H1 (cell line): ENCODE measurements at regions not wholly inside any gene's neighbourhood (a gene's known extent, or its start where the extent isn't known, plus 50 kb on each side); places are given as distances from the start of the nearest gene placed in this dataset.

ENCODE experiments used
- CTCF ChIA-PET: fragments of 300-600 bp; sonication (Branson Sonifier 250); formaldehyde crosslinking; loops from one replicate; lab custom pipeline; 2021; ENCODE audit not compliant: partially characterized antibody; lab: Charles Lee
- POLR2A ChIA-PET: fragments of 300-600 bp; sonication (Branson Sonifier 250); formaldehyde crosslinking; loops from one replicate; lab custom pipeline; 2021; ENCODE audit warnings: inconsistent platforms; ENCODE audit not compliant: partially characterized antibody; lab: Charles Lee
- DNase-seq, 2 experiments: peaks; one replicate each; pipeline versions ENCODE4 v3.0.0 to v3.0.0-alpha.2; 2010 to 2022; ENCODE audit warnings: low spot score in 2 of 2, low read depth in 1 of 2, mixed read lengths in 1 of 2
- FAIRE-seq: peaks from 2 replicates; lab custom pipeline; 2011; peaks lifted over from hg19 to GRCh38; lab: Jason Lieb, UNC
- H2AFZ ChIP-seq: 2 replicates; pipeline ENCODE4 v1.8.1; 2012; ENCODE audit warnings: low read length, inconsistent platforms
- H2AK5ac ChIP-seq: 2 replicates; pipeline ENCODE4 v1.6.1; 2013; ENCODE audit warnings: low read depth, low read length
- H2BK120ac ChIP-seq: replicated peaks from 2 replicates; pipeline ENCODE3; 2013; ENCODE audit warnings: low read depth, low read length, inconsistent platforms
- H2BK12ac ChIP-seq: 2 replicates; pipeline ENCODE4 v1.6.1; 2013; ENCODE audit warnings: low read depth, low read length
- H2BK15ac ChIP-seq: 2 replicates; pipeline ENCODE4 v1.6.1; 2013; ENCODE audit warnings: low read length
- H2BK20ac ChIP-seq: 2 replicates; pipeline ENCODE4 v1.6.1; 2013; ENCODE audit warnings: low read length
- H2BK5ac ChIP-seq: 2 replicates; pipeline ENCODE4 v1.6.1; 2013; ENCODE audit warnings: low read depth, low read length
- H3K14ac ChIP-seq: 2 replicates; pipeline ENCODE4 v1.6.1; 2013; ENCODE audit warnings: inconsistent platforms; ENCODE audit not compliant: insufficient read length
- H3K18ac ChIP-seq: 2 replicates; pipeline ENCODE4 v1.6.1; 2013; ENCODE audit warnings: low read length; ENCODE audit errors: extremely low read depth
- H3K23ac ChIP-seq: 2 replicates; pipeline ENCODE4 v1.6.1; 2013; ENCODE audit warnings: inconsistent platforms; ENCODE audit not compliant: insufficient read length
- H3K23me2 ChIP-seq: 2 replicates; pipeline ENCODE4 v1.6.1; 2013; ENCODE audit warnings: low read depth, low read length
- H3K27ac ChIP-seq: 2 replicates; pipeline ENCODE4 v1.6.1; 2011; ENCODE audit warnings: low read depth, low read length, inconsistent platforms
- H3K27me3 ChIP-seq, 4 experiments: replicated peaks in 1 of 4; 1 replicate in 1 of 4; 2 replicates in 3 of 4; pipeline versions ENCODE4 v1.6.1 to v1.8.1; 2011 to 2013; ENCODE audit warnings: low read length in 3 of 4, mild to moderate bottlenecking in 3 of 4, inconsistent platforms in 2 of 4, mixed read lengths in 2 of 4, moderate library complexity in 1 of 4; ENCODE audit not compliant: control insufficient read depth in 3 of 4, insufficient read depth in 3 of 4; ENCODE audit errors: extremely low read depth in 1 of 4
- H3K36me3 ChIP-seq, 4 experiments: 2 replicates each; pipeline versions ENCODE4 v1.6.1 to v1.8.1; 2011 to 2013; ENCODE audit warnings: mild to moderate bottlenecking in 4 of 4, low read length in 3 of 4, moderate library complexity in 2 of 4, control low read depth in 1 of 4, inconsistent platforms in 1 of 4; ENCODE audit not compliant: insufficient read depth in 4 of 4, control insufficient read depth in 2 of 4
- H3K4ac ChIP-seq: replicated peaks from 2 replicates; pipeline ENCODE3; 2013; ENCODE audit warnings: low read length, low read depth, mixed read lengths, inconsistent platforms; ENCODE audit not compliant: insufficient read length
- H3K4me1 ChIP-seq, 4 experiments: replicated peaks in 1 of 4; 1 replicate in 1 of 4; 2 replicates in 3 of 4; pipeline versions ENCODE4 v1.6.1 to v1.8.1; 2011 to 2013; ENCODE audit warnings: low read length in 3 of 4, inconsistent platforms in 2 of 4, mixed read lengths in 1 of 4; ENCODE audit not compliant: insufficient read depth in 4 of 4, control insufficient read depth in 3 of 4
- H3K4me2 ChIP-seq, 2 experiments: 2 replicates each; pipeline versions ENCODE4 v1.6.1 to v1.8.1; 2011 to 2013; ENCODE audit warnings: low read depth in 2 of 2, low read length in 2 of 2, control low read depth in 1 of 2, inconsistent platforms in 1 of 2, mild to moderate bottlenecking in 1 of 2; ENCODE audit not compliant: insufficient read depth in 1 of 2
- H3K4me3 ChIP-seq, 4 experiments: fragments of 200-600, 300-600 bp in 1 of 4; sonication (generic), shearing (Covaris generic), sonication (Bioruptor Twin) in 1 of 4; 2 replicates each; pipeline versions ENCODE4 v1.5.1 to v1.8.1; 2011 to 2016; ENCODE audit warnings: low read length in 4 of 4, low read depth in 3 of 4, control low read depth in 2 of 4, inconsistent platforms in 2 of 4, mild to moderate bottlenecking in 2 of 4, mixed read lengths in 1 of 4, moderate library complexity in 1 of 4; ENCODE audit not compliant: insufficient read depth in 2 of 4; ENCODE audit errors: extremely low read depth in 1 of 4
- H3K56ac ChIP-seq: replicated peaks from 2 replicates; pipeline ENCODE3; 2013; ENCODE audit warnings: low read depth, mild to moderate bottlenecking, mixed read lengths, low read length, inconsistent platforms; ENCODE audit not compliant: insufficient read length
- H3K79me1 ChIP-seq: 2 replicates; pipeline ENCODE4 v1.6.1; 2013; ENCODE audit warnings: low read depth, low read length, control low read depth
- H3K79me2 ChIP-seq, 2 experiments: 2 replicates each; pipeline versions ENCODE4 v1.6.1 to v1.8.1; 2012 to 2013; ENCODE audit warnings: low read length in 2 of 2, mild to moderate bottlenecking in 2 of 2, inconsistent platforms in 1 of 2; ENCODE audit not compliant: insufficient read depth in 2 of 2, control insufficient read depth in 1 of 2
- H3K9ac ChIP-seq, 4 experiments: replicated peaks in 1 of 4; 1 replicate in 1 of 4; 2 replicates in 3 of 4; pipeline versions ENCODE4 v1.6.1 to v1.8.1; 2011 to 2013; ENCODE audit warnings: low read depth in 3 of 4, low read length in 3 of 4, control low read depth in 2 of 4, mild to moderate bottlenecking in 2 of 4, moderate library complexity in 2 of 4, inconsistent platforms in 1 of 4; ENCODE audit errors: extremely low read depth in 1 of 4
- H3K9me3 ChIP-seq, 2 experiments: 2 replicates each; pipeline versions ENCODE4 v1.6.1 to v1.8.1; 2012 to 2013; ENCODE audit warnings: mild to moderate bottlenecking in 2 of 2, moderate library complexity in 2 of 2, control low read depth in 1 of 2, inconsistent platforms in 1 of 2, low read depth in 1 of 2, low read length in 1 of 2, mixed read lengths in 1 of 2; ENCODE audit not compliant: insufficient read depth in 2 of 2
- H4K20me1 ChIP-seq, 2 experiments: replicated peaks in 1 of 2; 2 replicates each; pipeline versions ENCODE3 to v1.8.1; 2011 to 2013; ENCODE audit warnings: inconsistent platforms in 2 of 2, low read length in 2 of 2, mild to moderate bottlenecking in 1 of 2; ENCODE audit not compliant: insufficient read depth in 2 of 2, control insufficient read depth in 1 of 2
- H4K5ac ChIP-seq: 2 replicates; pipeline ENCODE4 v1.6.1; 2013; ENCODE audit warnings: low read length, low read depth, mixed read lengths, inconsistent platforms; ENCODE audit not compliant: insufficient read length
- H4K8ac ChIP-seq: 2 replicates; pipeline ENCODE4 v1.8.0; 2013; ENCODE audit warnings: mild to moderate bottlenecking, moderate library complexity, low read length, inconsistent platforms; ENCODE audit not compliant: insufficient read depth; ENCODE audit errors: extremely low read depth
- H4K91ac ChIP-seq: replicated peaks from 2 replicates; pipeline ENCODE3; 2013; ENCODE audit warnings: low read length, mixed read lengths, inconsistent platforms; ENCODE audit not compliant: insufficient read length
- ATF3 ChIP-seq: IDR thresholded peaks from 2 replicates; pipeline ENCODE4 v1.6.1; 2011; ENCODE audit warnings: low read depth, mild to moderate bottlenecking, low read length; ENCODE audit not compliant: insufficient read depth
- CBX8 ChIP-seq: fragments of 300-800, 300-1000 bp; sonication (generic); IDR thresholded peaks from 2 replicates; pipeline ENCODE4 v1.7.1; 2016; ENCODE audit warnings: low read depth, low read length, borderline replicate concordance
- EGR1 ChIP-seq: IDR thresholded peaks from 2 replicates; pipeline ENCODE4 v1.6.1; 2011; ENCODE audit warnings: low read depth, low read length, borderline replicate concordance
- JUND ChIP-seq: IDR thresholded peaks from 2 replicates; pipeline ENCODE4 v1.6.1; 2011; ENCODE audit warnings: mild to moderate bottlenecking, improper control_type of control experiment, low read length
- POLR2A ChIP-seq, 2 experiments: IDR thresholded peaks; 1 replicate in 1 of 2; 2 replicates in 1 of 2; pipeline ENCODE4 v1.6.1; 2011; ENCODE audit warnings: low read depth in 2 of 2, low read length in 2 of 2, mild to moderate bottlenecking in 2 of 2; ENCODE audit errors: control extremely low read depth in 1 of 2
- RXRA ChIP-seq: IDR thresholded peaks from 2 replicates; pipeline ENCODE4 v1.6.1; 2011; ENCODE audit warnings: low read depth, mild to moderate bottlenecking, low read length, moderate library complexity; ENCODE audit not compliant: insufficient read depth
- SP2 ChIP-seq: IDR thresholded peaks from 2 replicates; pipeline ENCODE4 v1.6.1; 2012; ENCODE audit warnings: mild to moderate bottlenecking, low read length, inconsistent platforms
- SRF ChIP-seq: IDR thresholded peaks from 2 replicates; pipeline ENCODE4 v1.6.1; 2011; ENCODE audit warnings: mild to moderate bottlenecking, low read depth, low read length, moderate library complexity
- TBP ChIP-seq: IDR thresholded peaks from 2 replicates; pipeline ENCODE4 v1.6.1; 2011; ENCODE audit warnings: low read depth, low read length, improper control_type of control experiment
- WGBS, 2 experiments: shearing (Covaris generic) in 1 of 2; methylation state at CpG; one replicate each; pipeline versions ENCODE4 v1.1.6 to v1.1.7; 2013 to 2015; ENCODE audit warnings: low lambda C conversion rate in 2 of 2, mixed read lengths in 2 of 2, inconsistent platforms in 1 of 2, low coverage in 1 of 2, missing lambda C conversion rate in 1 of 2; ENCODE audit not compliant: insufficient replicate concordance in 2 of 2, insufficient coverage in 1 of 2, insufficient read length in 1 of 2; ENCODE audit errors: extremely low coverage in 1 of 2, missing lambda C conversion rate in 1 of 2; 5-methylcytosine and 5-hydroxymethylcytosine counted together
- TF ChIP-seq, protein P1 (sequence below): IDR thresholded peaks from 2 replicates; pipeline ENCODE4 v1.6.1; 2012; ENCODE audit warnings: low read length, inconsistent platforms

GRCh38 chr6:3983778-3984177, 95.2 kb downstream of the FAM217A start:
- Histone ChIP-seq H2AFZ (no peak overlapping the region), H3K23ac (no peak overlapping the region), H4K20me1 (no peaks in the 10 kb centered on the region), H2BK5ac (no peak overlapping the region), H3K23me2 (no peaks in the 10 kb centered on the region), H3K4me3 (no peak overlapping the region), H3K9me3 (no peaks in the 10 kb centered on the region), H4K8ac (no peak overlapping the region), H3K14ac (no peak overlapping the region), H2AK5ac (no peak overlapping the region), H4K91ac (no peak overlapping the region), H4K5ac (no peak overlapping the region), H3K36me3 (no peaks in the 10 kb centered on the region), H3K18ac (no peak overlapping the region), H3K27ac (no peak overlapping the region), H2BK12ac (no peak overlapping the region), H3K4me1 (peaks cover 2 to 12% (median 6%) of the 10 kb centered on the region in 4 experiments; a peak in 5 of 7 replicates), H3K56ac (no peak overlapping the region), H2BK120ac (no peak overlapping the region), H3K79me2 (no peaks in the 10 kb centered on the region), H3K4me2 (no peak overlapping the region), H3K9ac (no peak overlapping the region), H2BK15ac (no peak overlapping the region), H2BK20ac (no peak overlapping the region), H3K27me3 (no peaks in the 10 kb centered on the region), H3K4ac (no peak overlapping the region), H3K79me1 (no peaks in the 10 kb centered on the region; the same call in 1 of the 2 replicates)
- 71% methylated on average over 2 of the region's 2 CpGs; no CpG with 5 or more reads in 1 of the 2 experiments for WGBS, 2 experiments
- POLR2A ChIA-PET, result no interaction called here
- no peak for DNase-seq
- TF ChIP-seq ATF3, result no peak
- no peak for TF ChIP-seq SP2
- TF ChIP-seq CBX8, result no peak
- TF ChIP-seq, protein P1, sequence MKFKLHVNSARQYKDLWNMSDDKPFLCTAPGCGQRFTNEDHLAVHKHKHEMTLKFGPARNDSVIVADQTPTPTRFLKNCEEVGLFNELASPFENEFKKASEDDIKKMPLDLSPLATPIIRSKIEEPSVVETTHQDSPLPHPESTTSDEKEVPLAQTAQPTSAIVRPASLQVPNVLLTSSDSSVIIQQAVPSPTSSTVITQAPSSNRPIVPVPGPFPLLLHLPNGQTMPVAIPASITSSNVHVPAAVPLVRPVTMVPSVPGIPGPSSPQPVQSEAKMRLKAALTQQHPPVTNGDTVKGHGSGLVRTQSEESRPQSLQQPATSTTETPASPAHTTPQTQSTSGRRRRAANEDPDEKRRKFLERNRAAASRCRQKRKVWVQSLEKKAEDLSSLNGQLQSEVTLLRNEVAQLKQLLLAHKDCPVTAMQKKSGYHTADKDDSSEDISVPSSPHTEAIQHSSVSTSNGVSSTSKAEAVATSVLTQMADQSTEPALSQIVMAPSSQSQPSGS, result no peak
- TF ChIP-seq SRF, result no peak
- TF ChIP-seq RXRA, result no peak
- no peak for TF ChIP-seq EGR1
- no peak for TF ChIP-seq JUND
- TF ChIP-seq TBP, result no peak
- TF ChIP-seq POLR2A (IDR thresholded peaks at IDR 0.05; ENCODE audit: control extremely low read depth in 1 of 2, low read depth in 2 of 2, low read length in 2 of 2), result no peak
- CTCF ChIA-PET, result interaction anchor here (0.7 to 1.8 kb wide), 5 partner anchors 11 to 236 kb away, joined by 3 to 6 read pairs (median 3); partner anchors contain the start of gene FAM50B
- no peak for FAIRE-seq
